ENCODE measurements at regions not wholly inside any gene's neighbourhood (a gene's known extent, or its start where the extent isn't known, plus 50 kb on each side); places are given as distances from the start of the nearest gene placed in this dataset.
"Not testable (repeated sequence)": the region's sequence is repeated elsewhere in the genome, so short reads cannot be mapped to it uniquely, and the experiment has no call there.

DNA sequence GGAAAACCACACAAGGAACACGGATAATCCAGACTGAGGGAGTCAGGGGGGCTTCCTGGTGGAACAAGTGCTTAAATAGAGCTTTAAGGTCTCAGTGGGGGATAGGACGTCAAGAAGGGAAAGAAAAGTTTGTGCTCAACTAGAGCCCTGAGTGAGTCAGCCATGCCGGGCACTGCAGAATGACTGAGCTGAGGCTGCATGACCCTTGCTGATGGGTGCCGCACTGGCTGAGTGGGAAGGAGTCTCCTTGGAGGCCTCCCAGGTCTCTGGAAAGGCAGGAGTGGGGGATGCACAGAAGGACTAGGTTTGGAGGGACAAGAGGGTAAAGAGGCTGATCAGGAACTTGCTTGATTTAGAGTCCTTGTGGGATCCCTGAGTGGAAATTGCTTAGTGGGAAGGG is 150.3 kb downstream of the RPLP1 start:
- no peak for DNase-seq

DNA sequence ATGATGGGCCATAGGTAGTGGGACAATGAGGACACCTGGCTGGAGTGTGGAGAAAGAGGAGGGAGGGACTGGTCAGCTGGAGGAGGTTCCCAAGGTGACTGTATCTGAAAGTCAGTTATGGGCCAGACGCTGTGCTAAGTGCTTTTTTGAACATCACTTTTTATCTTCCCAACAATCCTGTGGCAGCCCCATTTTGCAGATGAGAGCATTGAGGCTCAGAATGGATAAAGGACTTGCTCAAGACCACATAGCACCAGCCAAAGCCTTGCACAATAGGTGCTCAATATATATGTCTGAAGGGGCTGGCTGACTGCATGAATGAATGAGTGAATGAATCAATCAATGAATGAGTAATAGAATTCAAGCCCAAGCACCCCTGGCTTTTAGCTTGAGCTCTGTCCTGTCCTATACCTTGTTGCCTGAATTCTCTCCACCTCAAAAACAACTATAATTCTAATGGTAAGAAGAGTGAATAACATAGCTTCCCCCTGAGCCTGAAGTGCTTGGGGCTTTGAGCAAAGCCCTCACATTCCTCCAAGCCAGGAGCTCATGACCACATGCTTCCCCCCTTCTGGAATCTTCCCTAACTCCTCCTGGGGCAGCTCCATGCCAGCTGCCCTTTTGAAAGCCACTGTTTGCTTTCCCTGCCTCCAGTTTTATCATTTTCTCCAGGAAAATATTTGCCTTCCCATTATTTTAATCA is 150.9 kb downstream of the RPLP1 start:
- DNase-seq = no peak

DNA sequence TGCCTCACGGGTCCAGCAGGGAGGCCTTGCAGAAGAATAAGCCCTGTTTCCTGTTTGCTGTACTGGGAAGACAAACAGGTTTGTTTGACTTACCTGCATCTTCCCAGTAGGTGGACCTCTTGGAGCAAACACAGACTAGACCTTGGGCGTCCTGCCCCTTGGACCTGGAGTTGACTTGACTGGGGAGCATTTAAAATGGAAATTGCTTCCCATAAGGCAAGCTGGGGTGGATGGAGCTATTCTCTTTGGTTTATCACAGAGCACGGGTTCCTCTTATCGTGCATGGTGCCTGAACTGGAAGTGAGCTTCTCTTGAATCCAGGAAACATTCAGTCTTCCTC is 151.4 kb downstream of the RPLP1 start:
- no peak for DNase-seq

DNA sequence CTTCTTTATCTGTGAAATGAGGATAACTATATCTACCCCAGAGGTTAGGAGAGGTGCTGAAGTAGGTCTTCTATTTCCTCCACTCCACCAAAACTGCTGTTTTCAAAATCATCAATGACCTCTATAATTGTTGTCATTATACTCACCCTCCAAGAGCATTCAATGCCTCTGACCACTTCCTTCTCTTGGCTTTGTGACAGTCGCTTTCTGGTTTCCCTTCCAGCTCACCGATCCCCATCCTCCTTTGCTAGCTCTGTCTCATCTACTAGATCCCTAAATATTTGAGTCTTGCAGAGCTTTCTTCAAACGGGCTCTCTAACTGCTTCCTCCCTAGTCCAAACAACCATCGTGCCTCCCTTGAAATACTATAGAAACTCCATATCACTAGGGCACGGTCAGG is 153.5 kb downstream of the RPLP1 start:
- DNase-seq = no peak

DNA sequence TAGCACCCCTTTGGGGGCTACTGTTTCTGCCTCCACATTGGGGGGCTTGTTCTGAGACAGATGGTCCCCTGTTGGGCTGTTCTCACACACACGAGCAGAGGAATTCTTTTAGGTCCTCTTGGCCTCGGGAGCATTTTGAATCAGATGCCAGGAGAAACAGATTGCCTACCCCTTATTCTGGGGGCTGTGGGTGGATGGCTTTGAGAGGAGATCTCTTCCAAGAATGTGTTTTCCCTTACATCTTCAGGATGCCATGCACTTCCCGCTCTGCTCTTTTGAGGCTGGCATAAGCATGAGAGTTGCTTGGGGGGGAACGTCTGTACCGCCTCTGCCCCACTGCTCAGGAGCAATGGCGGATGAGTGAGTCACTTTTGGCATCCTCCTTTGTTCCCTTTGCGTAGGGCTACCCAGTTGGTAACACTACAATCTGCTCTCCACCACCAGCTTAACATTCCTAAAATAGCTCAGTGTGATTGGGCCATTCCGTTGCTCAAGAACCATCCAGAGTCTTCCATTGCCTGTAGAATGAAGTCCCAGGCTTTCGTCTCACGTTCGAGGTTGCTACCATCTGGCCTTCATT is 154.4 kb downstream of the RPLP1 start:
- DNase-seq = no peak

DNA sequence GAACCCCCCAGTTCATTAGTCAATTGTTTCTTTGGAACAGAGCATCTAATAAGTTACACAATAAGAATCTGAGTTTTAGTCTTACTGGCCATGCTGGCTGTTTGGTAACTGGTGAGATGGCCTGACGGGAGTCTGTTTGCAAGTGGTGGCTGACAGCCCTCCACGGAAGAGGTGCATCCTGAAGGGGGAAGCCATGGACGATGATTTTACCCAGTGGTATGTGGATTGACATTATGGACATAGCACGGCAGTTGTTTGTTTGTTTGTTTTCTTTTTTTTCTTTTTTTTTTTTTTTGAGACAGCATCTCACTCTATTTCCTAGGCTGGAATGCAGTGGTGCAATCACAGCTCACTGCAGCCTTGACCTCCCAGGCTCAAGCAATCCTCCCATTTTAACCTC is 156.0 kb downstream of the RPLP1 start:
- no peak for DNase-seq

DNA sequence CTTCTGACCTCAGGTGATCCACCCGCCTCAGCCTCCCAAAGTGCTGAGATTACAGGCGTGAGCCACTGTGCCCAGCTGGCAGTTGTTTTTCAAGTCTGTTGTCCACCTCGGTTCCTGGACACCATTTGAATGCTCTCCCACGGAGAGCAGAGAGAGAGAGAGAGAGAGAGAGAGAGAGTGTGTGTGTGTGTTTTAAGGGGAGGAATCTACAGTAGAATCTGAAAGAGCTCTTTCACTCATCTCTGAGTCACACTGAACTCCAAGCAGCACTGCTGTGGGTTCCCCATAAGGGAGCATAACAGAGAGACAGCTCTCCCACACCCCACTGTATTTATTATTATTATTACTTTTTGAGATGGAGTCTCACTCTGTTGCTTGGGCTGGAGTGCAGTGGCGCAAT is 156.6 kb downstream of the RPLP1 start:
- DNase-seq = no peak

DNA sequence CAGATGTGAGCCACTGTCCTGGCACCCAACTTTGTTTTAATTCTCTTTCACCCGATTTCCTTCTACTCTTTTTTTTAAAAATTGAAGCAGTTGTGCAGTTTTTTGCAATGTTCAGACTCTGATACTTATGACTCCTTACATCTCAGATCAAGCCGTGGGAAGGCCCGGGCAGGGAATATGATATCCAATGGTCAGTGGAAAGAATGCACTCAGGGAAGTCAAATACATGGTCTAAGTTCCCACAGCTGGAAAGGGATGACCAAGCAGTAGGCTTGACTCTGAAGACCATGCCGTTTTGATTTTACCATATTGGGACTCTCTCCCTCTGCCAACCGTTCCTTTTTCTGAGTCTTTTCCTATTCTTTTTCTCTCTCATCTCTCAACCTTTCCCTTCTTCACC is 157.2 kb downstream of the RPLP1 start:
- DNase-seq = no peak

DNA sequence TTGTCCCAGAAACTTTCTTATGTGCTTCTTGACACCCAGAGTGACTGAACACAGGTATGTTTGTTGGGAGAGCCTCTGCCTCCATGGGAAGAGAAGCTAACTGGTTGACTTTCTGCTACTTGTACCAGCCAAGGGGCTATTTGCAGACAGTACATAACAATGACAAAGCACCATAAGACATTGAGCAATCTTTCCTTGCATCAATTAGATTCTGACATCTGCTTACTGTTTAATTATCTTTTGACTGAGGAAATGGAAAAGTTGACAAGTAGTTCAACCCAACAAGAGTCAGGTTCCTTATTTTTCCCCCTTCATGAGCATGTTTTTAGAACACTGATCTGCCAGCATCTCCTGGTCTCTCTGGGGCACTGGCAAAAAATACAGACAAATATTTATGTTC is 157.7 kb downstream of the RPLP1 start:
- no peak for DNase-seq

DNA sequence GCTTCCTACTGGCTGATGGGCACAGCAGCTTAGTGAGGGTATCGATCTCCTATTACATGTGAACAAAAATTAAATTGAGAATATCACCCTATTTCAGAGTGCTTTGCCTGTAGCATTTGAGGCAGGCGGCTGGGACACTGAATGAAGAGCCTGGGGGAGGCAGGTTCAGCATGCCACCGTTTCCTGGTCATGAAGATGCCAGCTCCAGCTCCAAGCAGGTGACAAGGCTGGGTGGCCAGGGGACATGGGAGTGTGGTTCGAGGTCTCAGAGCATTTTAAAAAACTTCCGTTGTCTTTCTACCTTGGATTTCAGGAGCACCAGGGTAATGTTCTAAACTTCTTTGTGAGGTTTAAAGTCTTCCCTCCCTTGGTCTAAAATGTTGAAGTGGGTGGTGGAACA is 158.2 kb downstream of the RPLP1 start:
- no peak for DNase-seq

DNA sequence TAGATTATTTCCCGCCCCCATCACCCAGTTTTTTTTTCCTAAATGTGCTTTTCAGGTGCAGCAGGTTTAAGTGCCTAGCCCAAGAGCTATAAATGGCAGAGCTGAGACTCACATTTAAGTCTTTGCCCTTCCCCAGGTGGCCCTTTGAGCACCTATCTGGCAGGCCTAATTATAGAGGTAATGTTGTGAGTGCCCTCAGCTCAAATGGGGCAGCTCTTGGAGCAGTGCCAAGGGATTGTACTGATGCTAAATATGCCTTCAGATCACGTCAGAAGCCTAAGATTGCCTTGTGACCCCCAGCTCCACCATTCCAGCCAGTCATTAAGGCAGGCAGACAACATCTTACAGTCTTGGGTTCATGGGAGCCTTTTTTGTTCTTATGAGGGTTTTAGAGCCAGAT is 159.5 kb downstream of the RPLP1 start:
- peak; percentile 83 for DNase-seq

DNA sequence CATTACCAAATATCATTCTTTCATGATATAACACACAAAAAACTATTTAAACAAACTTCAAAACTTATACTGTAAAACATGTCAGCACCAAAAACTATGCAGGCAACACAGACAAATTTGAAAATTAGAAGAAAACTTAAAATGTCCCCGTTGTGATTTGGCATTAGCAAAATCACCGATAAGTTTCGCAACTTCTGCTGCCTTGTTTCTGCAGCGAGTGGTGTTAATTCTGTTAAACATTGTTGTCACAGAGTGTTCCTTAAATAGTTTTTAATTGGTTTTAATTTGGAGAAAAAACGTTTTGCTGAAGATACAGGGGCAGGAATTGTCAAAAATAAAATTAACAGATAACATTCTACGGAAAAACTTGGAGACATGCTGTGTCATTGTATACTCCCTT is 160.6 kb downstream of the RPLP1 start:
- no peak for DNase-seq

DNA sequence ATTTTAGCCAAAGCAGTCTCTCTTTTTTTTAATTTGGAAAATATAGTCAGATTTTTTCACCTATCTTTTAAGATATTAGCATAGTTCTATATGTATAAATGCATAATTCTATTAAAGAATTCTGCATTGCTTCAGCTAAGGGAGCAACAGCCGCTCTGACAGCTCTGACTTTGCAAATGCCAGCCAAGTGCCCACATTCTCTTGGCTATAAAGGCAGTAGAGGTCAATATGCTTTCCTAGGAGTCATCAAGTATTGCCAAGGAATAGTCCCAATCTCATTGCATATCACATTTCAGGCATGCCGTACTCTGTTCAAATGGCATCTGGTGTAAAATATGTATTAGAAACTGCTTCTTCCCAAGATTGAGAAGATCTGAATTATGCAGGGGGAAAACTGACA is 161.4 kb downstream of the RPLP1 start:
- DNase-seq = no peak

DNA sequence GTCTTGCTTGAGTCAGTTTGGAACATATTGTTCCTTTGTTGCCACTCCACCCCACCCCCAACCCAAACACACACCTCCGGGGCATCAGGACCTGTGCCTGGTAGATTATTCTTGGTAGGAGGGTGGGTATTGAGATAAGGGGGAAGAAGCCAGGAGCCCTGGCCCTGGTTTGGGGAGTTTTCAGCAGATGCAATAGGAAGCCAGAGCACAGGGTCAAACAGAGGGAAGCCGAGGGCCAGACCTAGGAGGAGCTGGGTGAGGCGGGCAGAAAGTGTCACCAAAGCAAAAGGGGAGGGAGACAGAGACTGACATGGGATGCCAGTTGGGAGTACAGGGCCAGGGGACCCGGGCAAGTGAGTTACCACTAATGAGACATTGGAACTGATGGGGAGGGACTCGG is 163.1 kb downstream of the RPLP1 start:
- no peak for DNase-seq

DNA sequence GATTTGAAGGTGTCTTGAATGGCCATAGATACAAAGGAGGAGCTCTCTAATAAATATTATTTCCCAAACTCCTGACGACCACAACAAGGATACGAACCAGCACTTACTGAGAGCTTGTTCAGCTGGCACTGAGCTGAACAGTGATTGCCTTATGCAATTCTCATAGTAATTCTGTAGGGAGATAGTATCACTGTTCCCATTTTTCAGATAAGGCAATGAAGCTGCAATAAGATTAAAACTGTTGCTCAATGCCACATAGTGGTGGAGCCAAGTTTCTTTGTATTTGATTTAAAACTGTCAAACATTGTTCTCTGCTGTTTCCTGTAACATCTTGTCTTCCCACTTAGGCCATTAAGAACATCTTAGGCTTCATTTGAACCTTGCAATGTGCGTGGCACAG is 163.9 kb downstream of the RPLP1 start:
- DNase-seq = no peak

DNA sequence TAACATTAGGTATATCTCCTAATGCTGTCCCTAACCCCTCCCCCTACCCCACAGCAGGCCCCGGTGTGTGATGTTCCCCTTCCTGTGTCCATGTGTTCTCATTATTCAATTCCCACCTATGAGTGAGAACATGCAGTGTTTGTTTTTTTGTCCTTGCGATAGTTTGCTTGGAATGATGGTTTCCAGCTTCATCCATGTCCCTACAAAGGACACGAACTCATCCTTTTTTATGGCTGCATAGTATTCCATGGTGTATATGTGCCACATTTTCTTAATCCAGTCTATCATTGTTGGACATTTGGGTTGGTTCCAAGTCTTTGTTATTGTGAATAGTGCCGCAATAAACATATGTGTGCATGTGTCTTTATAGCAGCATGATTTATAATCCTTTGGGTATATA is 164.5 kb downstream of the RPLP1 start:
- not testable (repeated sequence) for DNase-seq

DNA sequence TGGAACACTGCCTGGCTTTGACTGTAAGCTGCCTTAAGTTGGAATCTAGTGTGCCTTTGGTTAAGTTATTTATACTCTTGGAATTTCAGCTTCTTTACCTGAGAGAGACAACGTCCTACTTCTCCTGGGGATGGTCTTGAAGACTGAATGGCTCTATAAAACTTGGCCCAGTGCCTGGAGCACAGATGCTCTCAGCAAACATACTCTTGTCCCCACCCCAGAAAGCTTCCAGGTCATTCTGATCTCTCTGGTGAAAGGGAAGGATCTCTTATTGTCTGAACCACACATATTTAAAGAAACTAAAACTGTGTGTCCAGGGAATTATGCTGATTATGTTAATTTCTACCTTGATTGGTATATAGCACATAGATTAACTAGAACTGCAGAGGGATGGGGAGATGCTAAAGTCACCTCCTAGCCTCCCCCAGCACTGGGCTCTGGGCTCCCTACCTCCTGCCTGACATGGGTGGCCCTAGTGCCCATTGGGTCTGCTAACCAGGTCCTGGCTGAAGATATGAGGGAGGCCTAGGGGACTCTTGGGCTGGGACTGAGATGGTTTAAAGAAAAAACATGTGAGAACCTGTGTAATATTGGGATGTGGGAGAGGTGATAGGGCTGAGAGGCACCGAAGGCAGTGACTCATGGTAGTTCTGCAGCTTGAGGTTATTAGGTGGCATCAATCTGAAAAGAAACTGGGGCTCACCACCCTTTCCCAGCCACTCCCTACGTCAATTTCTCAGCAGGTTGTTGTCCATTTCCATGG is 171.0 kb downstream of the RPLP1 start:
- DNase-seq = no peak

DNA sequence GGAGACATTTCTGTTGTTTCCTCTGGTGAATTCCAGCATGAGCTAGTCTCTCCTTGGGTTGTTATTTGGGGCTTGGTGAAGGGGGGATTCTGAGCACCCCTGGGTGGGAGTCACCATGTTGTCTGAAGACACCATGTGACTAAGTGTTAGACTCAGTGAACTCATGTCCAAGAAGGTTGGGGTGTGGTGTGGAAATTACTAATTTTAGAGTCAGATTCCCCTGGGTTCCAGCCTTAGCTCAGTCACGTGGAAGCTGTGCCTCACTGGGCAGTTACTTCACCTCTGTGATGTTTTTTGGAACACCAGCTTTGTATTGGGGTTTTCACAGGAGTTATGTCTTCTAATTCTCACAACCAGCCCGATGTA is 171.5 kb downstream of the RPLP1 start:
- no peak for DNase-seq

DNA sequence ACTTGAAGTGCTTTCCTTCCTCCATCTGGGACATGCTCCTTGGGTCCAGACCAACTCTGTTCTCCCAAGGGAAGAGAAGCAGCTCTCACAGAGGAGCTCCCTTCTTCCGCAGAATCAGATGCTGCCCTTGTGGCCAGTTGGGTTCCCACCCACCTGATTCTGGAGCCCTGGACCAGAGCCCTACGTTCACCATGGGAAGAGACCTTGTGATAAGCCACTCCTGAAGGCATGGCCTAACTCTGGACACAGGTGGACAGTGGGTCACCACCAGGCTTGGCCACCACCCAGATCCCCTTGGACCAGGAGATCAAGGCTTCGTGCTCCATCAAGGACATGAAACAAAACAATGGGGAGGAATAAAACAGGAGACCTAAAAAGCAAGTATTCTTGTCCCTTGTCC is 172.2 kb downstream of the RPLP1 start:
- no peak for DNase-seq

DNA sequence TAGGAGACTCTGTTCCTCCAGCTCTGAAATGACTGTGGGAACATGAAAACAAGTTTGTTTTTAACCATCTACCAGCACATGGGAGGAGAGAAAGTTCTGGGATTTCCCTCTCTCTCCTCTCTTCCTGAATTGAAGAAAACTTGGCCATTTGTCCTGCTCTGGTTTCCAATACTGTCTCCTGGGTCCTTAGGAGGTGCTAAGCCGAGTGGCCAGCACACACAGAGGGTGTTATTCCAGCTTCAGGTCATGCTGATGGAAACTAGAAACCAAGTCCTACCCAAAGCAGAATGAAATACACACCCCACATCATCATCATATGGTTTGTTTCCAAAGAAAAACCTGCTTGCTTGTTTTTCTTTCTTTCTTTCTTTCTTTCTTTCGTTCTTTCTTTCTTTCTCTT is 172.7 kb downstream of the RPLP1 start:
- DNase-seq = no peak

DNA sequence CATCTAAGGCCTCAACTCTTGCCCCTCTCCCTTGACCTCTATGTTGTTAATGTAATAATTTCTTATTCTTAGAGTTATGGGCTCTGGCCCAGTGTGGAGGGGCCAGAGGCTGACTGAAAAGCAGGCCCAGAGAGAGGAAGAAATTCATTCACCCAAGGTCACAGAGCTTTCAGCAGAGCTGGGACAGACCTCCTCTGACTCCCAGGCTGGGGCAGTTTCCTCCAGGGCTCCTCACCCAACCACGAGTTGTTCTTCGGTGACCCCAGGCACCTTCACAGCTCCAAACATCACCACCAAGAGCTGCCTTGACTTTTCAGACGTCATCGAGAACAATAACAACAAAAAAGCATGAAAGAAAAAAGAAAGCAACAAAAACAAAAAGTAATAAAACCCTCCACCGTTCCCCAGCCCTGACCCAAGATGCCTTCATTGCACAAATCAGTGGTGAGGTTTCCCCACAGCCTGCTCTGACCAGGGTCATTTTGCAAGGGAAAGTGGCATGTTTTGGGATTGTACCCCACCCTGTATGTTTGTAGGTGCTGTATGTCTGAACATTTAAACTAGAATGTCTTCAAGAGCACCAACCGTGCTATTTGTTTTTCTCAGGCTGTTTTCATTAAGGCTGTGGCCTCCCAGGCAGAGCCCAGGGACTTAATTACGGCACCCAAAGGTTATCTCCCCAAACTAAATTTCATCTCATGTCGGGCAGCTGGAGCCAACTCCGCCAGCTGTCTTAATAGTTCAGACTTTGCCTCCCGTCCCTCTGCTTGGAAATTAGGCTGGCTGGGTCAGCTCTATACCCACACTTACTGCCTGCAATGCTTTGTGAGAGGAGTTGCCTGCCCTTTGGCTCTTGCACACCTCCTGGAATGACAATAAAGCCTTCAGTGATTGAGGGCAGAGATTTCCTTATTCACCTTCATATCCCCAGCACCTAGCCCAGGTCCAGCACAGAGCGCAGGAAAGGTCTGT is 173.8 kb downstream of the RPLP1 start:
- DNase-seq = no peak

DNA sequence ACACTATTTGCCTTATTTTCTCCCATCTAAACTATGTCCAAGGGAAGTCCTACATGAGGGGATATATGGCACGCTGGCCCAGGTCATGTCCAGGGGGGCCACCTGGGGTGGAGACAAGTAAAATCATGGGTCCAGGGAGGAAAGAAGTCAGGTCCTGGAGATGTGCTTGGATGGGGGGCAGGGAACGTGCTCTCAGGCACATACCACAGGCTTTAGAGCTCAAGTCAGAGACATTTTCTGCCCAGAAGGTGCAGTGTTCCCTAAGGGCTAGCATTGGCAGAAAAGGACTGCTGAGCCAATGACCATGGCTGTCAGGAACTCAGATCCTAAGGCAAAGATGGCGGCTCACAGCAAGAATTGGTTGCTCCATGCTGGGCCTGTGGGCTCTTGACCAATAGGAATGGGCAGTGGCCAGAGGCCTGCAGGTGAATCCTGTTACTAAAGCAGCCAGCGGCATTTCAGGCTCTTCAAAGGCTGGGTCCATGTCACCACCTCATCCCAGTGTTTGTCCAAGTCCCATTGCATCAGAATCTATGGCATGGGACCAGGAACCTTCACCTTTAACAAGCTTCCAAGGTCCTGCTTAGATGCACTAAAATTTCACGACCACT is 175.0 kb downstream of the RPLP1 start:
- no peak for DNase-seq
